ENCODE measurements at regions not wholly inside any gene's neighbourhood (a gene's known extent, or its start where the extent isn't known, plus 50 kb on each side); places are given as distances from the start of the nearest gene placed in this dataset.
A peak's percentile ranks its signal among the peaks of the same experiment; 100 is the strongest.

DNA sequence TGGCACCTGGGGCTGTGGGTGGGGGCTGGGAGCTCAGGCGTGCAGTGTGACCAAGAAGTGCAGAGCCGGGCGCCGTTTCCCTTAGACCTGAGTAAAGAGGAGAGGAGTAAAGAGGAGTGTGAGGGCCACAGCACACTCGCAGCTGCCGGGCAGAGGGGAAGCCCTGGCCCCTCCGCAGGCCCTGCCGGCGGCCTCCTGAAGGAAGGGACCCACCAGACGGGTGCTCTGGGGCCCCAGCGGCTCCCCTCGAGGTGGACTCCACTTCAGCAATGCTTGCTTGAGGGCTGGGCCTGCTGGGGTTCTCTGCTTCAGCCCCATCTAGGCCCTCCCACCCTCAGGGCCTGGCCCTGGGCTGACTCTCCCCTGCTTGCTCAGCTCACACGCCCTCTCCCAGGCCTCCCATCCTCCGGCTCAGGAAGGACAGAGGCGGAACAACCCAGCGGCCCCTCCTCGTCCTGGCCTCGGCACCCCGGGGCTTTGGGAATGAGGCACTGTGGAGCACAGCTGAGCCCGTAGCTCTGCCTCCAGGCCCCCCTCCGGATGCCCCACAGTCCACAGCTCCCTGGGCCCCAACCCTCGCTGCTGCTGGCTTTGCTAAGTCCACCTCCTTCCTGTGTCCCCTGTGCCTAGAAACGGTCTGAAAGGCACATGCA lies 1198.7 kb downstream of the BRD1 start:
- intact Hi-C loops (cut with DNase I), result no loop called here
- Histone ChIP-seq H3K4me3 (no peak overlapping the region), H3K27me3 (peaks cover 0 to 42% (median 10%) of the 10 kb centered on the region in 9 donors), H3K36me3 (no peaks in the 10 kb centered on the region), H3K27ac (no peak overlapping the region), H3K4me1 (no peaks in the 10 kb centered on the region), H3K9me3 (no peaks in the 10 kb centered on the region)
- DNase-seq (no peak), ATAC-seq (no peak)
- TF ChIP-seq, protein P1, sequence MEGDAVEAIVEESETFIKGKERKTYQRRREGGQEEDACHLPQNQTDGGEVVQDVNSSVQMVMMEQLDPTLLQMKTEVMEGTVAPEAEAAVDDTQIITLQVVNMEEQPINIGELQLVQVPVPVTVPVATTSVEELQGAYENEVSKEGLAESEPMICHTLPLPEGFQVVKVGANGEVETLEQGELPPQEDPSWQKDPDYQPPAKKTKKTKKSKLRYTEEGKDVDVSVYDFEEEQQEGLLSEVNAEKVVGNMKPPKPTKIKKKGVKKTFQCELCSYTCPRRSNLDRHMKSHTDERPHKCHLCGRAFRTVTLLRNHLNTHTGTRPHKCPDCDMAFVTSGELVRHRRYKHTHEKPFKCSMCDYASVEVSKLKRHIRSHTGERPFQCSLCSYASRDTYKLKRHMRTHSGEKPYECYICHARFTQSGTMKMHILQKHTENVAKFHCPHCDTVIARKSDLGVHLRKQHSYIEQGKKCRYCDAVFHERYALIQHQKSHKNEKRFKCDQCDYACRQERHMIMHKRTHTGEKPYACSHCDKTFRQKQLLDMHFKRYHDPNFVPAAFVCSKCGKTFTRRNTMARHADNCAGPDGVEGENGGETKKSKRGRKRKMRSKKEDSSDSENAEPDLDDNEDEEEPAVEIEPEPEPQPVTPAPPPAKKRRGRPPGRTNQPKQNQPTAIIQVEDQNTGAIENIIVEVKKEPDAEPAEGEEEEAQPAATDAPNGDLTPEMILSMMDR (IDR thresholded peaks at IDR 0.05), result no peak
- TF ChIP-seq POLR2A (IDR thresholded peaks at IDR 0.05), result no peak
- 55 to 62% (median 56%) methylated on average over 19 to 23 of the region's 23 CpGs for WGBS, 4 donors

DNA sequence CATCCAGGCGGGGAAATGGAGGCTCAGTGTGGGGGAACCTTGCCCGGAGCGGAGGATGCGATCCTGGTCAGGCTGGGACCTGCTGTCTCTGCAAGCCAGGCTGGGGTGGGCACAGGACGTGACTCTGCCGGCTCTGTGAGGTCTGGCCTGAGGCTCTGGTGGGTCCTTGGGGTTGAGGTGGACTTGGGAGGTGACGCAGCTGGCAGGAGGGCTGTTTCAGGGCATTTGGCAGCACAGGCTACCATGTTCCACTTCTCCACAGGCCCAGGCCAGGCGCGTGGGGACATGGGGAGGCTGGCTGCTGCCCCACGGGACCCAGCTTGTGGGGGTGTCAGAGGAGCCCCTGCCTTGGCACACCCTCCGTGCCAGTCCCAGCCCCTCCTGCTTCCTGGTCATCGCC lies 1199.7 kb downstream of the BRD1 start:
- DNase-seq, result no peak
- TF ChIP-seq, protein P1 (IDR thresholded peaks at IDR 0.05), result no peak
- no peak for TF ChIP-seq POLR2A (IDR thresholded peaks at IDR 0.05)
- 88 to 97% (median 91%) methylated on average over 4 to 12 of the region's 12 CpGs for WGBS, 4 donors

DNA sequence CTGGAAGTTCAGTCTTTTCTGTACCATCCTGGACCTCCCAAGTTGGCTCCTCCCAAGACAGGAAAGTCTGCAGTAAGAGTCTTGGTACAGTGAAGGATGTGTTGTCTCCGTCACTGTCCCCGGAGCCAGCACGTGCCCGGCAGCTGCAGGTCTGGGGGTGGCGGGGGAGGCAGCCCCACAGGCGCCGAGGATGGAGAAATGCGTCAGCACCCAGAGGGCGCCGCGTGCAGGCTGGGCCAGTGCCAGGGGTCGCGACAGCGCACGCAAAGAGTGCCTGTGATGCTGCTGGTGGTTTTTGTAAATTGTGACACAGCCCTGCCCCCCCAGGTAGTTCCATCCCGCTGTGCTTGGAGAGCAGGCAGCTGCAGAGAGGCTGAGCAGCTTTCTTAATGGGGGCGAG lies 1200.5 kb downstream of the BRD1 start:
- Histone ChIP-seq H3K4me1 (no peaks in the 10 kb centered on the region), H3K9me3 (no peaks in the 10 kb centered on the region), H3K27me3 (peaks cover 0 to 36% (median 10%) of the 10 kb centered on the region in 9 donors), H3K36me3 (no peaks in the 10 kb centered on the region), H3K4me3 (no peak overlapping the region), H3K27ac (no peak overlapping the region)
- DNase-seq, result peak in 1 of 5 donors; percentile 46
- TF ChIP-seq, protein P1 (IDR thresholded peaks at IDR 0.05), result no peak
- 26 to 34% (median 33%) methylated on average over 10 to 17 of the region's 17 CpGs for WGBS, 4 donors
- intact Hi-C loops (cut with DNase I), result no loop called here
- ATAC-seq, result no peak

More for the DNA sequence above, 1199.7 kb downstream of the BRD1 start:
- H3K4me3 ChIP-seq, result no peak overlapping the region
- H3K27me3 ChIP-seq, result peaks cover 0 to 39% (median 10%) of the 10 kb centered on the region in 9 donors
- intact Hi-C loops (cut with DNase I), result no loop called here
- no peaks in the 10 kb centered on the region for H3K36me3 ChIP-seq
- no peak overlapping the region for H3K27ac ChIP-seq
- H3K4me1 ChIP-seq, result no peaks in the 10 kb centered on the region
- H3K9me3 ChIP-seq, result no peaks in the 10 kb centered on the region
- ATAC-seq, result no peak

DNA sequence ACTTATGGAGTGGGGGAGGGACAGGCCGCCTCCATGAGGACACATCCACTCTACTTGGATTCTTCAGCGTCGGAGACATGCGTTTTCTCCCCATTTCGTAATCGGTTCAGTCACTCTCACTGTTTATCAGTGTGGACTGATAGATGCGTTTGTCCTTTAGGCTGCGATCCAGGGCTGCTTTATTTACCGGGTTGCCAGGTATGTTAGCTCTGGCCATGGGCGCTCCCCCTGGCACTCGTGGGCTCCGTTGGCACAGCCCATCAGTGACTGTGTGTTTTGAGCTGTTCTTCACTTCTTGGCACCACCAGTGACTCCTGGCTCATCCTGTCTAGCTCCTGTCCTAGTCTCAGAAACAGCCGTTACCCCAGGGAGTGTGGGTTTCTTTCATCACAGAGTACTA lies 1203.3 kb downstream of the BRD1 start:
- TF ChIP-seq, protein P1 (IDR thresholded peaks at IDR 0.05), result no peak
- TF ChIP-seq POLR2A (IDR thresholded peaks at IDR 0.05), result no peak
- intact Hi-C loops (cut with DNase I), result no loop called here
- H3K4me1 ChIP-seq, result no peaks in the 10 kb centered on the region
- H3K36me3 ChIP-seq, result no peaks in the 10 kb centered on the region
- peaks cover 0 to 20% (median 6%) of the 10 kb centered on the region in 9 donors for H3K27me3 ChIP-seq
- no peak for DNase-seq
- H3K9me3 ChIP-seq, result no peaks in the 10 kb centered on the region
- 75 to 81% (median 79%) methylated on average over 13 of the region's 13 CpGs for WGBS, 4 donors
- no peak for ATAC-seq
- no peak overlapping the region for H3K27ac ChIP-seq
- H3K4me3 ChIP-seq, result no peak overlapping the region

Measured in heart left ventricle (tissue), 16 donors.